ENCODE measurements at regions not wholly inside any gene's neighbourhood (a gene's known extent, or its start where the extent isn't known, plus 50 kb on each side); places are given as distances from the start of the nearest gene placed in this dataset.
"Not testable (repeated sequence)": the region's sequence is repeated elsewhere in the genome, so short reads cannot be mapped to it uniquely, and the experiment has no call there.

DNA sequence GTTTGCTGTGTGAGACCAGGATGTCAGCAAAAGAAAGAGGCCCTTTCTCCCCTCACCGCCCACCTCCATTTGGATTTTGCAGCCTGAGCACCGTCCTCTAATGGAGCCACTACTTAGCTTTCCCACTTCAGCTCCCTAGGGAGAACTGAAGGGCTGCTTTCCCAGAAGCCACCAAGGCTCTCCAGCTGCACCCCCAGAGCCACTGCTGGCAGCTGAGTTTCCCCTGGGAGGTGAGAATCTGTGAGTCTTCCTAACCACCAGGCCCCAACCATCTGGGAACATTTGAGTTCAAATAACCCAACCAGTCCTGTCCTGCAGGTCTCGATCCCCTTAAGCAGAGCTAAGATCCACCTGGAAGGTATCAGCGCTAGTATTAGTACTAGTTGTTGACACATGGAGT, 173.1 kb upstream of the USP9X start:
- no peak overlapping the region for H3K27ac Mint-ChIP-seq
- no peak for ATAC-seq
- no peak for DNase-seq (ENCODE audit: low spot score in 2 of 2)
- H3K36me3 Mint-ChIP-seq, result no peaks in the 10 kb centered on the region
- no peaks in the 10 kb centered on the region for H3K9me3 Mint-ChIP-seq

DNA sequence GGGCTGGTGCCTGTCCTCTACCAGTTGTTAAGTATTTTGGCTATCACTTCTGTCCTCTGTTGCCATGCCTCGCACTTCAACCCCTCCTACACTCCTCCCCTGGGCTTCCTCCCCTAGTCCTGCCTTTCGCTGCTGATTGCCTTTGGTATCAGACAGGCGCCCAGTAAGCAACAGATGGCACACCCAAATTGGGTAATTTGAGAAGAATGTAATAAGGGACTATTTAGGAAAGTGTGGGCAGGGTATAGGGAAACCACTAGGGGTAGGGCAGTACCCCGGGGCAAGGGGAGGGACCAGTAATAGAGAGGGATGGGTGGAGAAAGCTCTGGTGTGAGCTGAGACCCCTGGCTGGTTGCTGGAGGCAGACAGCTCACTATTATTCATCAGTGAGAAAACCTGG, 172.7 kb upstream of the USP9X start:
- ATAC-seq, result no peak
- DNase-seq (ENCODE audit: low spot score in 2 of 2), result no peak
- Mint-ChIP-seq H3K36me3 (no peaks in the 10 kb centered on the region), H3K9me3 (no peaks in the 10 kb centered on the region), H3K27ac (no peak overlapping the region)

DNA sequence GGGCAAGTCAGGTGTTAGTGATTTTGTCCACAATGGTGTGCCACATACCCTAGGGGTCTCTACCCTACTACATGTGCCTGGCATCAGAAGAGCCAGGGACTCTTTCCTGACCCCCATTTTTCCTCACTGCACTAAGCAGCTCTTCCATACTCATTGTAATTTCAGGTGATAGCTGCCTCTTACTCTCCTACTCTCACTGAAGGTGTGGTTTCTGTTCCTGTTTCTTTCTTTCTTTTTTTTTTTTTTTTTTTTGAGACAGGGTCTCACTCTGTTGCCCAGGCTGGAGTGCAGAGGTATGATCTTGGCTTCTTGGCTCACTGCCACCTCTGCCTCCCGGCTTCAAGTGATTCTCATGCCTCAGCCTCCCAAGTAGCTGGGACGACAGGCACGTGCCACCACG, 164.9 kb upstream of the USP9X start:
- H3K9me3 Mint-ChIP-seq, result peaks cover 8 to 9% of the 10 kb centered on the region in 2 donors
- no peak for ATAC-seq
- no peak for DNase-seq (ENCODE audit: low spot score in 2 of 2)
- H3K27ac Mint-ChIP-seq, result no peak overlapping the region
- peaks cover 8 to 18% of the 10 kb centered on the region in 2 donors for H3K36me3 Mint-ChIP-seq

DNA sequence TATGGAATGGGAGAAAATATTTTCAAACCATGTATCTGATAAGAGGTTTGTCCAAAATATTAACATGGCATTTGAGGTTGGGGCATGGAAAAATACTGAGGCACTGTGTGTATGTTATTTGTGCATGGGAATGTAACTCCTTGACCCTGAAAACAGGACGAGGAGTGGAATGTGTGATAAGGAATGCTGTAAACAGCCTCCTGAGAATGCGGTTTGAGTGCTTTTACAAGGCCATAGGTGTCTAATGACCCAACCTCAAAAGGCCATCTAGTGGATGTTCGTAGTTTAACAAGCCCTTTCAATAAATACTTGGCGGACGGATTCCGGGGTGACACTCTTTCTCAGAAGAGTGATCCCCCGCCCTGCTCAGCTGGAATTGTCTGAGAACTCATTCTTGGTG, 162.9 kb upstream of the USP9X start:
- peaks cover 8 to 18% of the 10 kb centered on the region in 2 donors for H3K36me3 Mint-ChIP-seq
- ATAC-seq (no peak), DNase-seq (ENCODE audit: low spot score in 2 of 2) (no peak)
- no peak overlapping the region for H3K27ac Mint-ChIP-seq
- H3K9me3 Mint-ChIP-seq, result peaks cover 8 to 9% of the 10 kb centered on the region in 2 donors

DNA sequence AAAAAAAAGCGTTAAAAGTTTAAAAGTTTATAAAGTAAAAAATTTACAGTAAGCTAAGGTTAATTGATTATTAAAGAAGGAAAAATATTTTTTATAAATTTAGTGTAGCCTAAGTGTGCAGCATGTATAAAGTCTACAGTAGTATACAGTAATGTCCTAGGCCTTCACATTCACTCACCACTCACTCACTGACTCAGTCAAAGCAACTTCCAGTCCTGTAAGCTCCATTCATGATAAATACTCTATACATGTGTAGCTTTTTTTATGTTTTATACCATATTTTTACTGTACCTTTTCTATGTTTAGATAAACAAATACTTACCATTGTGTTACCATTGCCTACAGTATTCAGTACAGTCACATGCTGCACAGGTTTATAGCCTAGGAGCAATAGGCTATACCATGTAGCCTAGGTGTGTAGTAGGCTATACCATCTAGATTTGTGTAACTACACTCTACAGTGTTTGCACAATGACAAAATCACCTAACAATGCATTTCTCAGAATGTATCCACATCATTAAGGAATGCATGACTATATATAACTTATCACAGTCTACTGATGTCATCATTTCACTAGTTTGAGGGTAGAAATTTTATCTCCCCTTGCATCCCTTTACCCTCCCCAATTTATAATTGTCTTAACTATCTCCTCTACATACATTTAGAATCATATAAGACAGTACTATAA, 158.4 kb upstream of the USP9X start:
- H3K27ac Mint-ChIP-seq; DNase-seq (ENCODE audit: low spot score in 2 of 2); ATAC-seq: not testable (repeated sequence)
- Mint-ChIP-seq H3K36me3 (peaks cover 9 to 25% of the 10 kb centered on the region in 2 donors), H3K9me3 (peaks cover 2 to 17% of the 10 kb centered on the region in 2 donors)

DNA sequence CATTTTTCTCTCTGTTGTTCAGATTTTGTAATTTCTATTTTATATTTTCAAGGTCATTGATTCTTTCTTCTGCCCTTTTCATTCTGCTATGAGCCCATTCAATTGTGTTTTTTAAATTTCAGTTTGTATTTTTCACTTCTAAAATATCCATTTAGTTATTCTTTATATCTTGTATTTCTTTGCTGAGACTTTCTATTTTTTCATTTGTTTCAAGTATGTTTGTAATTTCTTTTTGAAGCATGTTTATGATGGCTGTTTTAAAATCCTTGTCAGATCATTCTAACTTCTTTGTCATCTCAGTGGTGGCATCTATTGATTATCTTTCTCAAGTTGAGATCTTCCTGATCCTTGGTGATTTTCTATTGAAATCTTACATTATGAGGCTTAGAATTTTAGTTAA, 157.2 kb upstream of the USP9X start:
- no peak for DNase-seq (ENCODE audit: low spot score in 2 of 2)
- Mint-ChIP-seq H3K36me3 (peaks cover 7 to 15% of the 10 kb centered on the region in 2 donors), H3K9me3 (peaks cover 0 to 13% of the 10 kb centered on the region in 2 donors), H3K27ac (no peak overlapping the region)
- no peak for ATAC-seq

DNA sequence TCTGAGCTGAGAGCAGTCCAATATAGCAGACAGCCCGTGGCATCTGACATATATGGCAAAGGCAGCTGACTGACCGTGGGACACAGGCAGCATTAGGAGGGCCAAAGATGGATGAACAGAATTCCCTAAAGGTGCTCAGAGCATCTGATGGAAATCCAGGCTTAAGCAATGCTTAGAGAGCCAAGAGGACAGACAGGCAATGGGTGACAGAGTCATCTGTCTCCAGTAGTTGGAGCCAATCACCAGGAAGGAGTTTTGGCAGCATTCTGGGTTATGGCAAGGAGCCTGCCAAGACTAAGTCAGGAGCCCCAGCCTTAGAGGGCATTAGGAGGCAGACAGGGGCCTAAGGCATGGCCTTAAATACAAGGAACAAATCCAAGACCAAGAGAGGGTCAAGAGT, 153.3 kb upstream of the USP9X start:
- peak overlapping the region in 1 of 2 donors; percentile 60 for H3K27ac Mint-ChIP-seq

DNA sequence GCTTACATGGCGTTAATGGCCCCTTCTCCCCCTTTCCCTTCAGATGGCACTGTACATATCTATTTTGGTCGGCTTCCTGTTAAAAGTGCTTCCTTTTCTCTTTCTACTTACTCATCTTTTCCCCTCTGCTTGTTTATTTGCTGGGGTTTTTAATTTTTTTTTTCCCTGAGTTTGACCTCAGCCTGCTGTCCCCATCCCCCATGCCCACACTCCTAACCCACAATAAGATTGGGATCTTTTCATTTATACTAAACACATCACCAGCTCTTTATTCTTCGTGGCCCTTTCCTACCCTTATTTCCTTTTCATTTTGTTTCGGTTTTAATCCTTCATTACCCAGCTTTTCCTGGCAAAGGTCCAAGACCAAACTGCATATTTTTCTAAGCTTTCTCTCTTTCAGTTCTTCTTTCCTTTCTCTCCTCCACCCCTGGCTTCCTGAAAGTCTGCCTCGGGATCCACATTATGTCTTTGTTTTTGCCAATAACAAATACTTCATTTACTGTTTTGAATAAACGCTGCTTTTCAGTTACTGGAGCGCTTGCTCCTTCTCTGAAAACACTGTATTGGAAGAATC, 152.0 kb upstream of the USP9X start:
- ATAC-seq (peak; percentile 85 to 91), DNase-seq (ENCODE audit: low spot score in 2 of 2) (peak in 1 of 2 donors; percentile 35)
- Mint-ChIP-seq H3K36me3 (peaks cover 6% of the 10 kb centered on the region in 2 donors), H3K9me3 (peaks cover 0 to 5% of the 10 kb centered on the region in 2 donors), H3K27ac (peak overlapping the region; percentile 88 to 99)

More for the DNA sequence above, 153.3 kb upstream of the USP9X start:
- DNase-seq (ENCODE audit: low spot score in 2 of 2) (no peak), ATAC-seq (no peak)
- Mint-ChIP-seq H3K9me3 (peaks cover 0 to 13% of the 10 kb centered on the region in 2 donors), H3K36me3 (peaks cover 7 to 15% of the 10 kb centered on the region in 2 donors)

DNA sequence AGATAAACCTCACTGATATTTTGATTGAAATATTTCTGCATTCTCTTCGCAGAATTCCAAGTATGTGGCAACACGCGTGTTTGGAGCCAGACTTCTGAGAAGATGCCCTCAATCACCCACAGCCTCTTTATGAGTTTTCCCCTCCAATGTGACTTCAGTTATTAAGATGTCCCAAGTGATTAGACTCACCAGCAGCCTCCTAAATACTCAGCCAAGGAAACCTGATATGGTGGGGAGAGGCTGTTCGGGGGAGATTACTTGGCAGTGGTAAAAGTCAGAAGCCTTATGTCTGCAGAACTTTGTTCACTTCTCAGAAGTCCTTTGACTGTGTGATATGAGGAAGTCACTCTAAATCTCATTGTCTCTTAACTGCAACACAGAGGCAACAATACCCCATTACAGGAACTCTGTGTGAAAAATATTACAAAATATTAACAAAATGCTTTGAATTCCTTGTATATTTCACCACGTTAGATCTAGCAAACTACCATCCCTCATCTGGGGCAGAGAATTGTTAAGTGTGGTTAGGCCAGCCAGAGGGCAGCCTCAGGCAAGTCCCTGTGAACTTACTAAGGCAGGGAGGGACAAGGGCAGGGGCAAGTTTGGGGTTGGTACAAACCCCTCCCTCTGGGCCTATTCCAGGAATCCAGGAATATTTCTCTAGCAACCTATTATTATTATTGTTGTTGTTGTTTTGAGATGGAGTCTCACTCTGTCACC, 151.4 kb upstream of the USP9X start:
- H3K9me3 Mint-ChIP-seq, result peaks cover 0 to 5% of the 10 kb centered on the region in 2 donors
- peak; percentile 30 to 64 for ATAC-seq

DNA sequence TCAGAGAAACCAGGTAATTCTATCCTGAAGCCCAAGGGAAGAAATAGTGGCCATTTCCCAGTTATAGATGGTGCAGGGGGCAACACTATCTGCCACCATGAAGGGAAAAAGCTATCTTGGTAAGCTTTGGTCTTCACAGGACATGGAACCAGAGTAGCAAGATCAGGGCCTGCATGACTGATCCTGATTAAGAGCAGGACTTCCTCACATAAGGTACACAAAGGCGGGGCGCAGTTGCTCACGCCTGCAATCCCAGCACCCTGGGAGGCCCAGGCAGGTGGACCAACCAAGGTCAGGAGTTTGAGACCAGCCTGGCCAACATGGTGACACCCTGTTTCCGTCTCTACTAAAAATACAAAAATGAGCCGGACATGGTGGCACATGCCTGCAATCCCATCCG, 148.4 kb upstream of the USP9X start:
- Mint-ChIP-seq H3K36me3 (no peaks in the 10 kb centered on the region), H3K9me3 (no peaks in the 10 kb centered on the region), H3K27ac (no peak overlapping the region)
- DNase-seq (ENCODE audit: low spot score in 2 of 2) (no peak), ATAC-seq (no peak)

More for the DNA sequence above, 151.4 kb upstream of the USP9X start:
- Mint-ChIP-seq H3K36me3 (no peaks in the 10 kb centered on the region), H3K27ac (peak overlapping the region; percentile 88 to 99)
- DNase-seq (ENCODE audit: low spot score in 2 of 2), result no peak

DNA sequence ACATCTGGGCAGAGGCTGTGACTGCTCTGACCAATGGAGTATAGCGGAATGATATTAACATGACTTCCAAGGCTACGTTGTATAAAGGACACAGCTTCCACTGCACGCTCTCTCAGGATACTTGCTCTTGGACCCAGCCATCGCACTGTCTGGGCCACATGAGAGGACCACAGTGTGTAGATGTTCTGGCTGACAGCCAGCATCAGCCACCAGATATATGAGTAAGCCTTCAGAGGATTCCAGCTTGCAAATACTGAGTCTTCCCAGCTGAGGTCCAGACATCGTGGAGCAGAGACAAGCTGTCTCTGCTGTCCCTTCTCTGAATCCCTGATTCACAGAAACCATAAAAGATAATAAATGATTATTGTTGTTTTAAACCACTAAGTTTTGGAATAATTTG, 146.8 kb upstream of the USP9X start:
- Mint-ChIP-seq H3K36me3 (no peaks in the 10 kb centered on the region), H3K9me3 (no peaks in the 10 kb centered on the region), H3K27ac (no peak overlapping the region)
- ATAC-seq (no peak), DNase-seq (ENCODE audit: low spot score in 2 of 2) (no peak)

DNA sequence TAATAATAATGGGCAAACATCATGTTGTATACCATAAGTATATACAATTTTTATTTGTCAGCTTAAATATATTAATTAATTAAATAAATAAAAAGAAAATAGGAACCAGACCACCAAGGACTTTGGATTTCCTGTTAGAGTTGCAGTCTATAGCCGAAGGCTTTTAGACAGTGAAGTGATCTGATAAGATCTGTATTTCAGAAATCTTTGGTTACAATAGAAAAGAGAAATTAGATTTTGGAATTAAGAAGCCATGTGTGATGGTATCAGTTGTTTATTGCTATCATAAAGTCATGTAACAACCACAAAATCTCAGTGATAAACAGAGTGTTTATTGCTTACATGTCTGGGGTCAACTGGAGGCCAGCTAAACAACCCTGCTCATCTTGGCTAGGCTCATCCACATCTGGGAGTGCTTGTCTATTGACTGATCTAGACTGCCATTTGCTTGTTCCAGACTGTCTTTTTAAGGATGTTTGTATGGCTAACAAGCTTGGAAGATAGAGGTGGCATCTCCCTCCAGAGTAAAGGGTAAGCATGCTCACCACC, 142.1 kb upstream of the USP9X start:
- no peak for ATAC-seq
- no peak for DNase-seq (ENCODE audit: low spot score in 2 of 2)
- H3K36me3 Mint-ChIP-seq, result no peaks in the 10 kb centered on the region
- no peak overlapping the region for H3K27ac Mint-ChIP-seq
- H3K9me3 Mint-ChIP-seq, result no peaks in the 10 kb centered on the region

DNA sequence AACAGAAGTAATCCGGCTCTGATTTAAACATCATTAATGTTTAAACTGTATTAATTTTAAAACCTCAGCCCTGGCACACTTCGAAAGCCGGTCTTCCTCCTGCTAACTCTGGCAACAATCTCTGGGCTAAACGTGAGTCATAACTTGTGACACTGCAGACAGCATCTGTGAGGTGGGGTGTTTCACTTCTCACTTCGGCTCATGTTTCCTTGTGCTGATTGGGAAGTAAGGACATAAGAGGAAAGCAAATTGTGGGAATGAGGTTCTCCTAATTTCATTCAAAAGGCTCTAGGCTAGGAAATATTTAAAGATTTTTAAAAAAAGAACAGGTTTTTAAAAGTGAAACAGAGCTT, 139.9 kb upstream of the USP9X start:
- no peaks in the 10 kb centered on the region for H3K36me3 Mint-ChIP-seq
- DNase-seq (ENCODE audit: low spot score in 2 of 2), result no peak

DNA sequence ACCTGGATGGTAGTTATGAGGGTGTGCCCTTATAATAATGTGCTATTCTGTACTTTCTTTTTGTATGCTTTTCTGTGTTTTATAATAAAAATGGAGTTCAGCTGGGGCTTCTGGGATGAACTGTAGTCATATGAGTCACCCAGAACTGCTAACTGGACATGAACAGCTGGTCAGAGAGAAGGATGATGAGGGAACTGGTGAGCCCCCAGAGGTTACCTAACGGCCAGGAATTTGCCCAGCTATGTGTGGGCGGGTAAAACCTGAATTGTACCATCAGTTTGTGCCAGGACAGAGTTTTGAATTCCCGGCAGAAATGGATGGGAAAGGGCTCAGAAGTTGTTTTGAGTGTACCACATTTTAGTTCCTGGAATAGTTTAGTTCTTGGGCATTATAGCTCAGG, 138.0 kb upstream of the USP9X start:
- ATAC-seq (no peak), DNase-seq (ENCODE audit: low spot score in 2 of 2) (no peak)
- peaks cover 11 to 14% of the 10 kb centered on the region in 2 donors for H3K36me3 Mint-ChIP-seq
- H3K9me3 Mint-ChIP-seq, result peaks cover 9 to 12% of the 10 kb centered on the region in 2 donors
- no peak overlapping the region for H3K27ac Mint-ChIP-seq

More for the DNA sequence above, 139.9 kb upstream of the USP9X start:
- Mint-ChIP-seq H3K27ac (no peak overlapping the region), H3K9me3 (no peaks in the 10 kb centered on the region)
- no peak for ATAC-seq

DNA sequence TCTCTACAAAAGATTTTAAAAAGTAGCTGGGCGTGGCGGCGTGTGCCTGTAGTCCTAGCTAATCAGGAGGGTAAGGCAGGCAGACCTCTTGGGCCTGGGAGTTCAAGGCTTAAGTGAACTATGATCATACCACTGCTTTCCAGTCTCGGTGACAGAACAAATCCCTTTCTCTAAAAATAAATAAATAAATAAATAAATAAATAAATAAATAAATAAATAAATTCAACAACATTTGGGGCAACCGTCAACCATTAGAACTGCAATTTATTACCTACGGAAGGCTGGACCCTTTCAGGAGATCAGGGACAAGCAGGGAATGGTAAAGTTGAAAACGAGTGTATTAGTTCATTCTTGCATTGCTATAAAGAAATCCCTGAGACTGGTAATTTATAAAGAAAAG, 136.2 kb upstream of the USP9X start:
- no peak overlapping the region for H3K27ac Mint-ChIP-seq
- ATAC-seq, result no peak
- no peak for DNase-seq (ENCODE audit: low spot score in 2 of 2)
- H3K9me3 Mint-ChIP-seq, result peaks cover 9 to 12% of the 10 kb centered on the region in 2 donors
- H3K36me3 Mint-ChIP-seq, result peaks cover 11 to 14% of the 10 kb centered on the region in 2 donors

DNA sequence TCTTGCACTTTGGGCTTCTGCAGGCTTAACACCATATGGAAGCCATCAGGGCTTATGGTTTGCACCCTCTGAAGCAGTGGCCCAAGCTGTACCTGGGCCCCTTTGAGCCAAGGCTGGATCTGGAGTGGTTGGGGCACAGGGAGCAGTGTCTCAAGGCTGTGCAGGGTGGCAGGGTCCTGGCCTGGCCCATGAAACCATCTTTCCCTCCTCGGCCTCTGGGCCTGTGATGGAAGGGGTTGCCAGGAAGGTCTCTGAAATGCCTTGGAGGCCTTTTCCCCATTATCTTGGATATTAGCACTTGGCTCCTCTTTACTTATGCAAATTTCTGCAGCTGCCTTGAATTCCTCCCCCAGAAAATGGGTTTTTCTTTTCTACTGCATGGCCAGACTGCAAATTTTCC, 134.7 kb upstream of the USP9X start:
- ATAC-seq, result no peak
- H3K36me3 Mint-ChIP-seq, result peaks cover 11 to 14% of the 10 kb centered on the region in 2 donors
- no peak overlapping the region for H3K27ac Mint-ChIP-seq
- DNase-seq (ENCODE audit: low spot score in 2 of 2), result no peak
- H3K9me3 Mint-ChIP-seq, result peaks cover 9 to 12% of the 10 kb centered on the region in 2 donors

DNA sequence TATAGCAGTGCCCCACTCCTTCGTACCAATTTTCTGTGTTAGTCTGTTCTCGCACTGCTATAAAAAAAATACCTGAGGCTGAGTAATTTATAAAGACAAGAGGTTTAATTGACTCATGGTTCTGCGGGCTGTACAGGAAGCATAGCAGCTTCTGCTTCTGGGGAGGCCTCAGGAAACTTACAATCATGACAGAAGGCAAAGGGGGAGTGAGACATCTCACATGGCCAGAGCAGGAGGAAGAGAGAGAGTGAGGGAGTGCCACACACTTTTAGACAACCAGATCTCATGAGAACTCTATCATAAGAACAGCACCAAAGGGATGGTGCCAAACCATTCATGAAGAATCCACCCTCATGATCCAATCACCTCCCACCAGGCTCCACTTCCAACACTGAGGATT, 133.8 kb upstream of the USP9X start:
- Mint-ChIP-seq H3K27ac (peak overlapping the region in 1 of 2 donors; percentile 80), H3K36me3 (peaks cover 11 to 14% of the 10 kb centered on the region in 2 donors), H3K9me3 (peaks cover 9 to 12% of the 10 kb centered on the region in 2 donors)
- DNase-seq (ENCODE audit: low spot score in 2 of 2), result not testable (repeated sequence)
- peak in 1 of 2 donors; percentile 56 for ATAC-seq
